Karpas-422 (cell line): ENCODE measurements at regions not wholly inside any gene's neighbourhood (a gene's known extent, or its start where the extent isn't known, plus 50 kb on each side); places are given as distances from the start of the nearest gene placed in this dataset.
"Not testable (repeated sequence)": the region's sequence is repeated elsewhere in the genome, so short reads cannot be mapped to it uniquely, and the experiment has no call there.

Experiments
- DNase-seq: peaks from one replicate; pipeline ENCODE4 v3.0.0-alpha.2; 2015
- H2AFZ ChIP-seq: fragments of 200-600 bp; sonication (generic); 2 replicates; pipeline ENCODE4 v1.6.1; 2014; ENCODE audit warnings: antibody characterized with exemption, low read length, mixed read lengths
- H3K27ac ChIP-seq: fragments of 200-600 bp; sonication (generic); 2 replicates; pipeline ENCODE4 v1.5.1; 2014; ENCODE audit warnings: mild to moderate bottlenecking, low read length, moderate library complexity
- H3K27me3 ChIP-seq: fragments of 200-600 bp; sonication (generic); 2 replicates; pipeline ENCODE4 v1.6.1; 2014; ENCODE audit warnings: low read length, mixed read lengths
- H3K36me3 ChIP-seq: fragments of 200-600 bp; sonication (generic); 2 replicates; pipeline ENCODE4 v1.6.1; 2014; ENCODE audit warnings: low read length, mixed read lengths; ENCODE audit not compliant: insufficient read depth
- H3K4me1 ChIP-seq: fragments of 200-600 bp; sonication (generic); 2 replicates; pipeline ENCODE4 v1.6.1; 2014; ENCODE audit warnings: mild to moderate bottlenecking, low read length, mixed read lengths
- H3K4me2 ChIP-seq: fragments of 200-600 bp; sonication (generic); 2 replicates; pipeline ENCODE4 v1.6.1; 2014; ENCODE audit warnings: low read length, low read depth, mild to moderate bottlenecking; ENCODE audit not compliant: poor library complexity, severe bottlenecking
- H3K4me3 ChIP-seq: fragments of 200-600 bp; sonication (generic); 2 replicates; pipeline ENCODE4 v1.5.1; 2014; ENCODE audit warnings: mild to moderate bottlenecking, antibody characterized with exemption, low read length, mixed read lengths
- H3K79me2 ChIP-seq: fragments of 200-600 bp; sonication (generic); 2 replicates; pipeline ENCODE4 v1.6.1; 2014; ENCODE audit warnings: mild to moderate bottlenecking, low read length, mixed read lengths
- H3K9ac ChIP-seq: fragments of 200-600 bp; sonication (generic); 2 replicates; pipeline ENCODE4 v1.6.0; 2014; ENCODE audit warnings: low read length
- H3K9me2 ChIP-seq: fragments of 200-600 bp; sonication (generic), shearing (Covaris generic); replicated peaks from 2 replicates; pipeline ENCODE4 v1.6.0; 2014; ENCODE audit warnings: mild to moderate bottlenecking, low read length, moderate library complexity; ENCODE audit not compliant: insufficient read depth
- H3K9me3 ChIP-seq: fragments of 300-700, 200-600 bp; sonication (generic); 2 replicates; pipeline ENCODE4 v1.6.1; 2014; ENCODE audit warnings: low read length, mixed read lengths
- H4K20me1 ChIP-seq: fragments of 200-600 bp; sonication (generic); 2 replicates; pipeline ENCODE4 v1.6.1; 2014; ENCODE audit warnings: mild to moderate bottlenecking, antibody characterized with exemption, low read length, low read depth; ENCODE audit not compliant: insufficient read depth

GRCh38 chr14:48697362-48697761, 888.8 kb downstream of the RPS29 start:
- H3K36me3 ChIP-seq, H3K27ac ChIP-seq, H4K20me1 ChIP-seq, H2AFZ ChIP-seq, H3K9ac ChIP-seq, DNase-seq, H3K9me2 ChIP-seq, H3K4me2 ChIP-seq, H3K4me1 ChIP-seq, H3K79me2 ChIP-seq, H3K27me3 ChIP-seq, H3K4me3 ChIP-seq: not testable (repeated sequence)
- H3K9me3 ChIP-seq: peaks cover 16% of the 10 kb centered on the region

GRCh38 chr14:48693793-48694192, 892.4 kb downstream of the RPS29 start:
- no peak overlapping the region for H3K9ac ChIP-seq
- H3K36me3 ChIP-seq: no peaks in the 10 kb centered on the region
- H3K4me2 ChIP-seq: no peak overlapping the region
- H3K79me2 ChIP-seq: no peaks in the 10 kb centered on the region
- no peak overlapping the region for H2AFZ ChIP-seq
- peaks cover 21% of the 10 kb centered on the region for H3K9me3 ChIP-seq
- no peaks in the 10 kb centered on the region for H3K27me3 ChIP-seq
- no peaks in the 10 kb centered on the region for H4K20me1 ChIP-seq
- no peak overlapping the region for H3K4me3 ChIP-seq
- H3K27ac ChIP-seq: no peak overlapping the region
- no peak for DNase-seq
- H3K4me1 ChIP-seq: no peaks in the 10 kb centered on the region
- H3K9me2 ChIP-seq: no peaks in the 10 kb centered on the region

DNA sequence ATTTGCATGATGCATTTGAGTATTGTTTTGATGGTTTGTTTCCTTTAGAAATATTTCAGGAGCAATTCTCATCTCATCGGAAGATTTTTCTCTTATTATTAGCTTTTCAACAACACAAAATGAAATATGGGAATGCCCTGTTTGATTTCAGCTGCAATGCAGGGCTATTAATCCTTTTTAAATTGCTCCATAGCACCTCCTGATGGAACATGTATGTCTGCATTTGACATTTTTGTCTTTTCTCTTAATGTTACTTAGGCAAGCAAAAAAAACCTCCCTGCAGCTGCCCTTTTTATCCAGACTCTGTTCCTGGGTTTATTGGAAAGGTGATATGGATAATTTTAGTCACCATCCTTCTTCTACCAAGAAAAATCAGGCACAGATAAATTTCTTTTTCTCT, 895.8 kb downstream of the RPS29 start:
- Histone ChIP-seq H3K27ac (no peak overlapping the region), H4K20me1 (no peaks in the 10 kb centered on the region), H3K4me2 (no peak overlapping the region), H3K4me1 (no peaks in the 10 kb centered on the region), H3K9me3 (peaks cover 23% of the 10 kb centered on the region), H3K27me3 (no peaks in the 10 kb centered on the region), H3K36me3 (no peaks in the 10 kb centered on the region), H2AFZ (no peak overlapping the region), H3K79me2 (no peaks in the 10 kb centered on the region), H3K4me3 (no peak overlapping the region), H3K9ac (no peak overlapping the region), H3K9me2 (no peaks in the 10 kb centered on the region)
- DNase-seq: no peak

GRCh38 chr14:48686650-48687049, 899.5 kb downstream of the RPS29 start:
- Histone ChIP-seq H3K27me3 (no peaks in the 10 kb centered on the region), H3K9ac (no peak overlapping the region), H3K36me3 (no peaks in the 10 kb centered on the region), H3K4me3 (no peak overlapping the region), H2AFZ (no peak overlapping the region), H3K4me1 (no peaks in the 10 kb centered on the region), H3K79me2 (no peaks in the 10 kb centered on the region), H3K27ac (no peak overlapping the region), H3K9me2 (no peaks in the 10 kb centered on the region), H3K9me3 (peaks cover 27% of the 10 kb centered on the region), H3K4me2 (no peak overlapping the region), H4K20me1 (no peaks in the 10 kb centered on the region)
- DNase-seq: no peak

DNA sequence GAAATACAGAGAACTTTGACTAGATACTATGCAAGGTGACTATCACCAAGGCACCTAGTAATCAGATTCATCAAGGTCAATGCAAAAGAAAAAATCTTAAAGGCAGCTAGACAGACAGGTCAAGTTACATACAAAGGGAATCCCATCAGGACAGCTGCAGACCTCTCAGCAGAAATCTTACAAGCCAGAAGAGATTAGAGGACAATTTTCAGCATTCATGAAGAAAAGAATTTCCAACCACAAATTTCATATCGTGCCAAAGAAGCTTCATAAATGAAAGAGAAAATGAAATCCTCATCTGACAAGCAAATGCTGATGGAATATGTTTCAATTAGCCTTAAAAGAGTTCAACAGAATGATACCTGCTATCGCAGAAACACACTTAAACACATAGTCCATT, 913.7 kb downstream of the RPS29 start:
- no peak overlapping the region for H3K4me3 ChIP-seq
- H3K27ac ChIP-seq: no peak overlapping the region
- H3K79me2 ChIP-seq: no peaks in the 10 kb centered on the region
- no peaks in the 10 kb centered on the region for H3K4me1 ChIP-seq
- H3K27me3 ChIP-seq: no peaks in the 10 kb centered on the region
- H2AFZ ChIP-seq: no peak overlapping the region
- DNase-seq: no peak
- H3K36me3 ChIP-seq: no peaks in the 10 kb centered on the region
- H3K9me2 ChIP-seq: no peaks in the 10 kb centered on the region
- H4K20me1 ChIP-seq: no peaks in the 10 kb centered on the region
- H3K4me2 ChIP-seq: no peak overlapping the region
- H3K9me3 ChIP-seq: peaks cover 46% of the 10 kb centered on the region
- H3K9ac ChIP-seq: no peak overlapping the region

DNA sequence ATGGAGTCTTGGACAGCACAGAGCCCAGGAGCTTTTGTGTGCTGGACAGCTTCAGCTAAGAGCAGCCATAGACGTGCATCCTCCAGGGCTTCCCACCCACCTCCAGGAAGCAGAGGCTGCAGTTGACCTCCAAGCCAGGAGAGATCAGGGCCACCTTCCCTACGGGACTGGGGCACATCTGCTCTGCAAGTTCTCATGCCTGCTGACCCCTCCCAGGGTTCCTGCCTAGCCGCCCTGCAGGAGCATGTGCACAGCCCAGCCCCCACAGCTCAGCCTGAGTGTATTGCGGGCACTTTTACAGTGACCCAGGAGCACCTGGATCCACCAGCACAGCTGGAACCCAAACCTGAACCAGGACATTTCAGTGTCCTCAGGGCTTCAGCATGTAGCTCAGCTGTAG, 915.2 kb downstream of the RPS29 start:
- no peak for DNase-seq
- H3K27me3 ChIP-seq: no peaks in the 10 kb centered on the region
- H4K20me1 ChIP-seq: no peaks in the 10 kb centered on the region
- no peaks in the 10 kb centered on the region for H3K79me2 ChIP-seq
- H3K36me3 ChIP-seq: no peaks in the 10 kb centered on the region
- no peak overlapping the region for H3K4me2 ChIP-seq
- H3K9ac ChIP-seq: no peak overlapping the region
- H3K9me3 ChIP-seq: peaks cover 44% of the 10 kb centered on the region
- no peak overlapping the region for H3K4me3 ChIP-seq
- H3K4me1 ChIP-seq: no peaks in the 10 kb centered on the region
- H3K9me2 ChIP-seq: no peaks in the 10 kb centered on the region
- no peak overlapping the region for H2AFZ ChIP-seq
- H3K27ac ChIP-seq: no peak overlapping the region

- Histone ChIP-seq H3K79me2 (no peaks in the 10 kb centered on the region), H3K36me3 (no peaks in the 10 kb centered on the region), H3K4me2 (no peak overlapping the region), H3K9me2 (no peaks in the 10 kb centered on the region), H3K27me3 (no peaks in the 10 kb centered on the region), H3K4me3 (no peak overlapping the region), H3K9me3 (peaks cover 50% of the 10 kb centered on the region), H2AFZ (no peak overlapping the region), H3K9ac (no peak overlapping the region), H3K4me1 (no peaks in the 10 kb centered on the region), H4K20me1 (no peaks in the 10 kb centered on the region), H3K27ac (no peak overlapping the region)
- no peak for DNase-seq
These were observed 920.9 kb downstream of the RPS29 start for GRCh38 chr14:48665077-48665784.

- Histone ChIP-seq H3K9me2 (no peaks in the 10 kb centered on the region), H3K4me2 (no peak overlapping the region), H3K9me3 (peaks cover 19% of the 10 kb centered on the region), H3K79me2 (no peaks in the 10 kb centered on the region), H3K27ac (no peak overlapping the region), H3K4me3 (no peak overlapping the region), H3K9ac (no peak overlapping the region), H3K36me3 (no peaks in the 10 kb centered on the region), H3K27me3 (no peaks in the 10 kb centered on the region), H2AFZ (no peak overlapping the region), H3K4me1 (no peaks in the 10 kb centered on the region), H4K20me1 (no peaks in the 10 kb centered on the region)
- no peak for DNase-seq
These were observed 942.9 kb downstream of the RPS29 start for GRCh38 chr14:48643241-48643640.
